B cell (primary cell): ENCODE measurements at regions not wholly inside any gene's neighbourhood (a gene's known extent, or its start where the extent isn't known, plus 50 kb on each side); places are given as distances from the start of the nearest gene placed in this dataset.

Source experiments
- ATAC-seq: fragments of 200-7000 bp; cut with Tn5 transposase; one replicate; pipeline ENCODE4 v1.10.0; 2021; ENCODE audit warnings: low read depth, mild to moderate bottlenecking, moderate number of reproducible peaks, moderate library complexity
- CTCF ChIA-PET: fragments of 350-600 bp; sonication (Branson Sonifier 250); formaldehyde crosslinking; loops from one replicate; lab custom pipeline; 2021; ENCODE audit warnings: antibody characterized with exemption, inconsistent platforms; lab: Charles Lee
- POLR2A ChIA-PET: fragments of 350-600 bp; sonication (Branson Sonifier 250); formaldehyde crosslinking; loops from one replicate; lab custom pipeline; 2021; ENCODE audit warnings: antibody characterized with exemption; lab: Charles Lee
- DNase-seq: peaks from one replicate; pipeline ENCODE4 v3.0.0; 2013
- H2AFZ ChIP-seq: 2 replicates; pipeline ENCODE4 v1.6.1; 2012; ENCODE audit warnings: mild to moderate bottlenecking, low read depth, low read length; ENCODE audit not compliant: insufficient read depth, poor library complexity, severe bottlenecking
- H3K27ac ChIP-seq, 2 donors: 1 replicate in 1 of 2; 2 replicates in 1 of 2; pipeline ENCODE4 v1.5.1; 2012 to 2013; ENCODE audit warnings: low read length in 2 of 2, mild to moderate bottlenecking in 2 of 2, moderate library complexity in 1 of 2
- H3K27me3 ChIP-seq, 4 experiments: fragments of 200-600 bp in 1 of 4; sonication (generic) in 1 of 4; replicated peaks in 1 of 4; 1 replicate in 2 of 4; 2 replicates in 2 of 4; pipeline versions ENCODE4 v1.6.1 to v1.7.0; 2013 to 2016; ENCODE audit warnings: low read length in 3 of 4, mild to moderate bottlenecking in 2 of 4, mixed read lengths in 1 of 4, moderate library complexity in 1 of 4; ENCODE audit not compliant: insufficient read depth in 4 of 4, control insufficient read depth in 3 of 4; ENCODE audit errors: control extremely low read depth in 1 of 4
- H3K36me3 ChIP-seq, 2 experiments: replicated peaks in 1 of 2; 1 replicate in 1 of 2; 2 replicates in 1 of 2; pipeline versions ENCODE4 v1.6.1 to v1.7.1; 2013; ENCODE audit warnings: low read length in 1 of 2; ENCODE audit not compliant: insufficient read depth in 2 of 2, control insufficient read depth in 1 of 2; ENCODE audit errors: control extremely low read depth in 1 of 2, extremely low read depth in 1 of 2
- H3K4me1 ChIP-seq, 2 donors: fragments of 200-600 bp in 1 of 2; sonication (generic) in 1 of 2; 1 replicate in 1 of 2; 2 replicates in 1 of 2; pipeline versions ENCODE4 v1.5.1 to v1.6.1; 2013 to 2017; ENCODE audit warnings: low read length in 2 of 2; ENCODE audit not compliant: control insufficient read depth in 2 of 2, insufficient read depth in 2 of 2
- H3K4me2 ChIP-seq: replicated peaks from 2 replicates; pipeline ENCODE3; 2012; ENCODE audit warnings: mild to moderate bottlenecking, low read depth, low read length; ENCODE audit not compliant: poor library complexity, severe bottlenecking
- H3K4me3 ChIP-seq, 5 experiments: fragments of 200-600 bp in 1 of 5; sonication (generic) in 1 of 5; 1 replicate in 3 of 5; 2 replicates in 2 of 5; pipeline versions ENCODE4 v1.5.1 to v1.7.0; 2011 to 2016; ENCODE audit warnings: low read length in 4 of 5, mild to moderate bottlenecking in 4 of 5, low read depth in 2 of 5, control low read depth in 1 of 5, moderate library complexity in 1 of 5; ENCODE audit not compliant: insufficient read depth in 1 of 5; ENCODE audit errors: control extremely low read depth in 1 of 5, extremely low read depth in 1 of 5
- H3K79me2 ChIP-seq: fragments of 200-600 bp; sonication (generic); one replicate; pipeline ENCODE4 v1.6.0; 2016; ENCODE audit warnings: low read length; ENCODE audit not compliant: control insufficient read depth, insufficient read depth
- H3K9ac ChIP-seq: fragments of 200-600 bp; sonication (generic); 2 replicates; pipeline ENCODE4 v1.6.1; 2017; ENCODE audit warnings: mild to moderate bottlenecking, low read length, moderate library complexity
- H3K9me3 ChIP-seq, 3 donors: one replicate each; pipeline versions ENCODE4 v1.6.1 to v1.7.1; 2013; ENCODE audit warnings: low read length in 2 of 3; ENCODE audit not compliant: control insufficient read depth in 2 of 3, insufficient read depth in 1 of 3; ENCODE audit errors: control extremely low read depth in 1 of 3
- H4K20me1 ChIP-seq: 2 replicates; pipeline ENCODE4 v1.6.0; 2012; ENCODE audit warnings: mild to moderate bottlenecking, low read length; ENCODE audit not compliant: insufficient read depth, control insufficient read depth, poor library complexity, severe bottlenecking
- H3K27ac Mint-ChIP-seq: one replicate; pipeline ENCODE4 v1.8.0; 2021; ENCODE audit warnings: mixed read lengths
- H3K27me3 Mint-ChIP-seq: one replicate; pipeline ENCODE4 v1.8.0; 2021; ENCODE audit warnings: mixed read lengths
- H3K4me1 Mint-ChIP-seq: one replicate; pipeline ENCODE4 v1.8.0; 2021; ENCODE audit warnings: mixed read lengths
- H3K4me3 Mint-ChIP-seq: one replicate; pipeline ENCODE4 v1.8.0; 2021; ENCODE audit warnings: mixed read lengths
- H3K9me3 Mint-ChIP-seq: one replicate; pipeline ENCODE4 v1.8.0; 2022; ENCODE audit warnings: mixed read lengths; ENCODE audit not compliant: insufficient read depth
- CTCF ChIP-seq: fragments of 200-600 bp; IDR thresholded peaks from one replicate; pipeline ENCODE4 v1.8.0; 2022; ENCODE audit warnings: antibody characterized with exemption, mild to moderate bottlenecking
- EZH2 ChIP-seq: IDR thresholded peaks from 2 replicates; pipeline ENCODE4 v1.6.1; 2012; ENCODE audit warnings: borderline replicate concordance, low read depth, mild to moderate bottlenecking, moderate library complexity, low read length; ENCODE audit not compliant: insufficient read depth, poor library complexity, severe bottlenecking
- WGBS: methylation state at CpG from one replicate; pipeline ENCODE4 v1.1.5; 2013; ENCODE audit warnings: missing lambda C conversion rate; ENCODE audit not compliant: insufficient coverage; 5-methylcytosine and 5-hydroxymethylcytosine counted together
- intact Hi-C: fragments of 100-400 bp; cut with micrococcal nuclease; formaldehyde crosslinking; loops from one replicate; pipeline ENCODE4 v1.10.0; 2022

GRCh38 chr1:218948446-218948845 is 225.2 kb upstream of the LYPLAL1 start:
- Histone ChIP-seq H3K4me2 (no peak overlapping the region), H2AFZ (no peak overlapping the region), H3K4me3 (no peak overlapping the region), H3K27me3 (no peaks in the 10 kb centered on the region), H3K4me1 (no peaks in the 10 kb centered on the region), H4K20me1 (no peaks in the 10 kb centered on the region), H3K36me3 (no peaks in the 10 kb centered on the region), H3K9ac (no peak overlapping the region), H3K27ac (no peak overlapping the region), H3K79me2 (no peaks in the 10 kb centered on the region), H3K9me3 (no peaks in the 10 kb centered on the region)
- Mint-ChIP-seq H3K4me1 (no peaks in the 10 kb centered on the region), H3K27ac (no peak overlapping the region), H3K27me3 (peaks cover 3% of the 10 kb centered on the region), H3K9me3 (no peaks in the 10 kb centered on the region), H3K4me3 (no peak overlapping the region)
- TF ChIP-seq CTCF = no peak
- no peak for TF ChIP-seq EZH2
- WGBS = 91% methylated on average over 4 of the region's 6 CpGs
- POLR2A ChIA-PET = no interaction called here
- no peak for DNase-seq
- ATAC-seq = no peak
- intact Hi-C loops = no loop called here
- CTCF ChIA-PET = no interaction called here

GRCh38 chr1:218953386-218953785 is 220.3 kb upstream of the LYPLAL1 start:
- ChIA-PET CTCF (interaction anchor here (0.6 to 1.3 kb wide), 2 partner anchors 10 to 210 kb away, joined by 3 read pairs; no protein-coding TSS in a partner anchor), POLR2A (no interaction called here)
- H4K20me1 ChIP-seq = no peaks in the 10 kb centered on the region
- H3K9ac ChIP-seq = no peak overlapping the region
- H3K79me2 ChIP-seq = no peaks in the 10 kb centered on the region
- Mint-ChIP-seq H3K27me3 (no peaks in the 10 kb centered on the region), H3K4me1 (no peaks in the 10 kb centered on the region), H3K9me3 (no peaks in the 10 kb centered on the region), H3K4me3 (no peak overlapping the region), H3K27ac (no peak overlapping the region)
- H3K4me2 ChIP-seq = no peak overlapping the region
- H3K27me3 ChIP-seq = no peaks in the 10 kb centered on the region
- H3K9me3 ChIP-seq = no peaks in the 10 kb centered on the region
- no peak for ATAC-seq
- no peaks in the 10 kb centered on the region for H3K36me3 ChIP-seq
- no peak overlapping the region for H2AFZ ChIP-seq
- H3K27ac ChIP-seq = no peak overlapping the region
- intact Hi-C loops = no loop called here
- no peaks in the 10 kb centered on the region for H3K4me1 ChIP-seq
- no peak for DNase-seq
- TF ChIP-seq EZH2 = no peak
- no peak for TF ChIP-seq CTCF
- WGBS = no CpG with 5 or more reads among the region's 1 CpG
- H3K4me3 ChIP-seq = no peak overlapping the region
